ENCODE measurements at regions not wholly inside any gene's neighbourhood (a gene's known extent, or its start where the extent isn't known, plus 50 kb on each side); places are given as distances from the start of the nearest gene placed in this dataset.

DNA sequence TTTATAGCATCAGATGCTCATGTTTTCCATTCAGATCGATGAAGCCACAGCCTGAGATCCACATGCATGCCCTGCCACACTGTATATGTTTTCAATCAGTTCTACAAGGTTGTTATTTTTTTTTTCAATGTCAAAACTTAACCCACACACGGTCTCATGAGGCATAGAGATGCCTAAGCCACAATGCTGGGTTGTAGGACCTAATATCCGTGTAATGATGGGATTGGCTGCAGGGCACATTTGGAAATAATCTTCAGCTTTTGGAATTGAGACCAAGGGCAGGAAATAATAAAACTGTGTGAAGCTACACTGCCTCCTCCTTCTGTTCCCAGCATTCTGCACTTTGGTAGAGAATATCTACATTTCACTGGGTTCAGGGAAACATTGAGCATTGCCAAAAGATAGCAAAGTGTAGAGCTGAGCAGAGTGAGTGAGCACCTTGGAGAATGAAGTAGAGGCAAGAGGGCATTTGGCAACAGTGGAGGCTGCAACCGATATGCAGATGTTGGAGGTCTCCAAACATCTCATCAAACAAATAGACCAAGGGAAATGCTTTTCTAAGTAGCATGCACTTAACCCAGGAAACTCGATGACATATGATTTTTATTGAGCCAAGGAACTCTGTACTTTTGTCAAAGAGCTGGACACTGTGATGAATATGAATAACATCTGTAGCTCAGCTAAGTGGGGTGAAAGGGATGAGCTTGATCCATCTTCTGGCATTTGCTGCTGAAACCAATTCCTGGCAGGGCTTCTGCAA is 176.7 kb downstream of the LYPLAL1 start:
- no peak overlapping the region for H3K4me3 Mint-ChIP-seq
- no peaks in the 10 kb centered on the region; the same call in 1 of the 2 replicates for H3K4me1 Mint-ChIP-seq
- H3K36me3 Mint-ChIP-seq: peaks cover 16% of the 10 kb centered on the region
- DNase-seq (ENCODE audit: low spot score) (no peak), ATAC-seq (no peak)
- peaks cover 19% of the 10 kb centered on the region for H3K9me3 Mint-ChIP-seq
- POLR2A ChIA-PET: no interaction called here
- TF ChIP-seq ETV6 (CRISPR knock-in tag; IDR thresholded peaks at IDR 0.05) (no peak), ZNF121 (CRISPR knock-in tag; IDR thresholded peaks at IDR 0.05) (no peak), ZNF396 (CRISPR knock-in tag; IDR thresholded peaks at IDR 0.05; ENCODE audit: borderline replicate concordance) (no peak), CBFB (CRISPR knock-in tag; IDR thresholded peaks at IDR 0.05; ENCODE audit: low read depth) (no peak)
- TF ChIP-seq, protein P1, sequence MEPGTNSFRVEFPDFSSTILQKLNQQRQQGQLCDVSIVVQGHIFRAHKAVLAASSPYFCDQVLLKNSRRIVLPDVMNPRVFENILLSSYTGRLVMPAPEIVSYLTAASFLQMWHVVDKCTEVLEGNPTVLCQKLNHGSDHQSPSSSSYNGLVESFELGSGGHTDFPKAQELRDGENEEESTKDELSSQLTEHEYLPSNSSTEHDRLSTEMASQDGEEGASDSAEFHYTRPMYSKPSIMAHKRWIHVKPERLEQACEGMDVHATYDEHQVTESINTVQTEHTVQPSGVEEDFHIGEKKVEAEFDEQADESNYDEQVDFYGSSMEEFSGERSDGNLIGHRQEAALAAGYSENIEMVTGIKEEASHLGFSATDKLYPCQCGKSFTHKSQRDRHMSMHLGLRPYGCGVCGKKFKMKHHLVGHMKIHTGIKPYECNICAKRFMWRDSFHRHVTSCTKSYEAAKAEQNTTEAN (CRISPR knock-in tag; IDR thresholded peaks at IDR 0.05): no peak
- TF ChIP-seq, protein P2, sequence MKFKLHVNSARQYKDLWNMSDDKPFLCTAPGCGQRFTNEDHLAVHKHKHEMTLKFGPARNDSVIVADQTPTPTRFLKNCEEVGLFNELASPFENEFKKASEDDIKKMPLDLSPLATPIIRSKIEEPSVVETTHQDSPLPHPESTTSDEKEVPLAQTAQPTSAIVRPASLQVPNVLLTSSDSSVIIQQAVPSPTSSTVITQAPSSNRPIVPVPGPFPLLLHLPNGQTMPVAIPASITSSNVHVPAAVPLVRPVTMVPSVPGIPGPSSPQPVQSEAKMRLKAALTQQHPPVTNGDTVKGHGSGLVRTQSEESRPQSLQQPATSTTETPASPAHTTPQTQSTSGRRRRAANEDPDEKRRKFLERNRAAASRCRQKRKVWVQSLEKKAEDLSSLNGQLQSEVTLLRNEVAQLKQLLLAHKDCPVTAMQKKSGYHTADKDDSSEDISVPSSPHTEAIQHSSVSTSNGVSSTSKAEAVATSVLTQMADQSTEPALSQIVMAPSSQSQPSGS (CRISPR knock-in tag; IDR thresholded peaks at IDR 0.05; ENCODE audit: borderline replicate concordance, low read depth): no peak
- TF ChIP-seq, protein P3, sequence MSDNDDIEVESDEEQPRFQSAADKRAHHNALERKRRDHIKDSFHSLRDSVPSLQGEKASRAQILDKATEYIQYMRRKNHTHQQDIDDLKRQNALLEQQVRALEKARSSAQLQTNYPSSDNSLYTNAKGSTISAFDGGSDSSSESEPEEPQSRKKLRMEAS (CRISPR knock-in tag; IDR thresholded peaks at IDR 0.05): no peak
- TF ChIP-seq, protein P4, sequence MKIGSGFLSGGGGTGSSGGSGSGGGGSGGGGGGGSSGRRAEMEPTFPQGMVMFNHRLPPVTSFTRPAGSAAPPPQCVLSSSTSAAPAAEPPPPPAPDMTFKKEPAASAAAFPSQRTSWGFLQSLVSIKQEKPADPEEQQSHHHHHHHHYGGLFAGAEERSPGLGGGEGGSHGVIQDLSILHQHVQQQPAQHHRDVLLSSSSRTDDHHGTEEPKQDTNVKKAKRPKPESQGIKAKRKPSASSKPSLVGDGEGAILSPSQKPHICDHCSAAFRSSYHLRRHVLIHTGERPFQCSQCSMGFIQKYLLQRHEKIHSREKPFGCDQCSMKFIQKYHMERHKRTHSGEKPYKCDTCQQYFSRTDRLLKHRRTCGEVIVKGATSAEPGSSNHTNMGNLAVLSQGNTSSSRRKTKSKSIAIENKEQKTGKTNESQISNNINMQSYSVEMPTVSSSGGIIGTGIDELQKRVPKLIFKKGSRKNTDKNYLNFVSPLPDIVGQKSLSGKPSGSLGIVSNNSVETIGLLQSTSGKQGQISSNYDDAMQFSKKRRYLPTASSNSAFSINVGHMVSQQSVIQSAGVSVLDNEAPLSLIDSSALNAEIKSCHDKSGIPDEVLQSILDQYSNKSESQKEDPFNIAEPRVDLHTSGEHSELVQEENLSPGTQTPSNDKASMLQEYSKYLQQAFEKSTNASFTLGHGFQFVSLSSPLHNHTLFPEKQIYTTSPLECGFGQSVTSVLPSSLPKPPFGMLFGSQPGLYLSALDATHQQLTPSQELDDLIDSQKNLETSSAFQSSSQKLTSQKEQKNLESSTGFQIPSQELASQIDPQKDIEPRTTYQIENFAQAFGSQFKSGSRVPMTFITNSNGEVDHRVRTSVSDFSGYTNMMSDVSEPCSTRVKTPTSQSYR (CRISPR knock-in tag; IDR thresholded peaks at IDR 0.05): no peak
- peaks cover 3% of the 10 kb centered on the region; the same call in 1 of the 2 replicates for H3K27me3 Mint-ChIP-seq (ENCODE audit: low read depth)
- CTCF ChIA-PET: no interaction called here
- H3K27ac Mint-ChIP-seq: no peak overlapping the region

DNA sequence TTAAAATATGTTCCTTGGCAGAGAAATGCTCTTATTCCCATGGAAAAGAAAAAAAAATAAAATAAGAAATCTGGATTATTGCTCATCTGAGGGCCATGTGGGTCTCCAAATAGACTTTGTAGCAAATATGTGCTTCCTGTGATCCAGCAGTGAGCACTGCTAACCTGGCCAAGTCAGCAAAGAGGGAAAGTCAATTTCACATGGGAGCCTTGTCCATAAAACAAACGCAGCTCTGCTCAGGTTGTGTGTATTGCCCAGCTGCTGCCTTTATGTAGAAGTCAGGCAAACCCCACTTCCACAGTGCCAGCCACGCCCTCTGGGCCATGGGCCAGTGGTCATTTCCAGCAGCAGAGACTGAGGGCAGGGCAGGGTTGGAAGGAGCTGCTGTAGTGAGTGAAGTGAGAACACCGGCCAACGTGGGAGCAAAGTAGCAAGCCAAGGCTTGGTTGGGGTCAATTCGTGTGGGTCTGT is 174.3 kb downstream of the LYPLAL1 start:
- ChIA-PET CTCF (interaction anchor here (0.6 kb wide), 1 partner anchor 38 kb away, joined by 3 read pairs; no protein-coding TSS in a partner anchor), POLR2A (interaction anchor here (1.4 kb wide), 1 partner anchor 10 kb away, joined by 3 read pairs; no protein-coding TSS in a partner anchor)
- ATAC-seq (no peak), DNase-seq (ENCODE audit: low spot score) (no peak)
- Mint-ChIP-seq H3K36me3 (peaks cover 21% of the 10 kb centered on the region), H3K4me3 (no peak overlapping the region), H3K27ac (no peak overlapping the region), H3K4me1 (no peaks in the 10 kb centered on the region; the same call in 1 of the 2 replicates), H3K27me3 (ENCODE audit: low read depth) (peaks cover 3% of the 10 kb centered on the region; the same call in 1 of the 2 replicates), H3K9me3 (peaks cover 35% of the 10 kb centered on the region)
- TF ChIP-seq, protein P1 (CRISPR knock-in tag; IDR thresholded peaks at IDR 0.05): no peak
- TF ChIP-seq TP53 (CRISPR knock-in tag; IDR thresholded peaks at IDR 0.05): no peak
- TF ChIP-seq, protein P5, sequence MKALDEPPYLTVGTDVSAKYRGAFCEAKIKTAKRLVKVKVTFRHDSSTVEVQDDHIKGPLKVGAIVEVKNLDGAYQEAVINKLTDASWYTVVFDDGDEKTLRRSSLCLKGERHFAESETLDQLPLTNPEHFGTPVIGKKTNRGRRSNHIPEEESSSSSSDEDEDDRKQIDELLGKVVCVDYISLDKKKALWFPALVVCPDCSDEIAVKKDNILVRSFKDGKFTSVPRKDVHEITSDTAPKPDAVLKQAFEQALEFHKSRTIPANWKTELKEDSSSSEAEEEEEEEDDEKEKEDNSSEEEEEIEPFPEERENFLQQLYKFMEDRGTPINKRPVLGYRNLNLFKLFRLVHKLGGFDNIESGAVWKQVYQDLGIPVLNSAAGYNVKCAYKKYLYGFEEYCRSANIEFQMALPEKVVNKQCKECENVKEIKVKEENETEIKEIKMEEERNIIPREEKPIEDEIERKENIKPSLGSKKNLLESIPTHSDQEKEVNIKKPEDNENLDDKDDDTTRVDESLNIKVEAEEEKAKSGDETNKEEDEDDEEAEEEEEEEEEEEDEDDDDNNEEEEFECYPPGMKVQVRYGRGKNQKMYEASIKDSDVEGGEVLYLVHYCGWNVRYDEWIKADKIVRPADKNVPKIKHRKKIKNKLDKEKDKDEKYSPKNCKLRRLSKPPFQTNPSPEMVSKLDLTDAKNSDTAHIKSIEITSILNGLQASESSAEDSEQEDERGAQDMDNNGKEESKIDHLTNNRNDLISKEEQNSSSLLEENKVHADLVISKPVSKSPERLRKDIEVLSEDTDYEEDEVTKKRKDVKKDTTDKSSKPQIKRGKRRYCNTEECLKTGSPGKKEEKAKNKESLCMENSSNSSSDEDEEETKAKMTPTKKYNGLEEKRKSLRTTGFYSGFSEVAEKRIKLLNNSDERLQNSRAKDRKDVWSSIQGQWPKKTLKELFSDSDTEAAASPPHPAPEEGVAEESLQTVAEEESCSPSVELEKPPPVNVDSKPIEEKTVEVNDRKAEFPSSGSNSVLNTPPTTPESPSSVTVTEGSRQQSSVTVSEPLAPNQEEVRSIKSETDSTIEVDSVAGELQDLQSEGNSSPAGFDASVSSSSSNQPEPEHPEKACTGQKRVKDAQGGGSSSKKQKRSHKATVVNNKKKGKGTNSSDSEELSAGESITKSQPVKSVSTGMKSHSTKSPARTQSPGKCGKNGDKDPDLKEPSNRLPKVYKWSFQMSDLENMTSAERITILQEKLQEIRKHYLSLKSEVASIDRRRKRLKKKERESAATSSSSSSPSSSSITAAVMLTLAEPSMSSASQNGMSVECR (CRISPR knock-in tag; IDR thresholded peaks at IDR 0.05; ENCODE audit: borderline replicate concordance): no peak
- TF ChIP-seq, protein P6, sequence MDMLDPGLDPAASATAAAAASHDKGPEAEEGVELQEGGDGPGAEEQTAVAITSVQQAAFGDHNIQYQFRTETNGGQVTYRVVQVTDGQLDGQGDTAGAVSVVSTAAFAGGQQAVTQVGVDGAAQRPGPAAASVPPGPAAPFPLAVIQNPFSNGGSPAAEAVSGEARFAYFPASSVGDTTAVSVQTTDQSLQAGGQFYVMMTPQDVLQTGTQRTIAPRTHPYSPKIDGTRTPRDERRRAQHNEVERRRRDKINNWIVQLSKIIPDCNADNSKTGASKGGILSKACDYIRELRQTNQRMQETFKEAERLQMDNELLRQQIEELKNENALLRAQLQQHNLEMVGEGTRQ (CRISPR knock-in tag; IDR thresholded peaks at IDR 0.05): no peak
- TF ChIP-seq NR1H2 (CRISPR knock-in tag; IDR thresholded peaks at IDR 0.05): no peak
- TF ChIP-seq, protein P7, sequence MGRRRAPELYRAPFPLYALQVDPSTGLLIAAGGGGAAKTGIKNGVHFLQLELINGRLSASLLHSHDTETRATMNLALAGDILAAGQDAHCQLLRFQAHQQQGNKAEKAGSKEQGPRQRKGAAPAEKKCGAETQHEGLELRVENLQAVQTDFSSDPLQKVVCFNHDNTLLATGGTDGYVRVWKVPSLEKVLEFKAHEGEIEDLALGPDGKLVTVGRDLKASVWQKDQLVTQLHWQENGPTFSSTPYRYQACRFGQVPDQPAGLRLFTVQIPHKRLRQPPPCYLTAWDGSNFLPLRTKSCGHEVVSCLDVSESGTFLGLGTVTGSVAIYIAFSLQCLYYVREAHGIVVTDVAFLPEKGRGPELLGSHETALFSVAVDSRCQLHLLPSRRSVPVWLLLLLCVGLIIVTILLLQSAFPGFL (CRISPR knock-in tag; IDR thresholded peaks at IDR 0.05; ENCODE audit: borderline replicate concordance): no peak
- no peak for TF ChIP-seq OVOL2 (CRISPR knock-in tag; IDR thresholded peaks at IDR 0.05; ENCODE audit: borderline replicate concordance)
- TF ChIP-seq ZNF423 (CRISPR knock-in tag; IDR thresholded peaks at IDR 0.05): no peak
- TF ChIP-seq, protein P8, sequence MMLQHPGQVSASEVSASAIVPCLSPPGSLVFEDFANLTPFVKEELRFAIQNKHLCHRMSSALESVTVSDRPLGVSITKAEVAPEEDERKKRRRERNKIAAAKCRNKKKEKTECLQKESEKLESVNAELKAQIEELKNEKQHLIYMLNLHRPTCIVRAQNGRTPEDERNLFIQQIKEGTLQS (CRISPR knock-in tag; conservative IDR thresholded peaks at IDR 0.05): no peak
